CD4-positive, alpha-beta T cell treated with Interleukin-21 for 1 hour (primary cell): ENCODE measurements at regions not wholly inside any gene's neighbourhood (a gene's known extent, or its start where the extent isn't known, plus 50 kb on each side); places are given as distances from the start of the nearest gene placed in this dataset.
"Not testable (repeated sequence)": the region's sequence is repeated elsewhere in the genome, so short reads cannot be mapped to it uniquely, and the experiment has no call there.

Experiments
- DNase-seq: peaks from one replicate; pipeline ENCODE4 v3.0.0-alpha.2; 2020

DNA sequence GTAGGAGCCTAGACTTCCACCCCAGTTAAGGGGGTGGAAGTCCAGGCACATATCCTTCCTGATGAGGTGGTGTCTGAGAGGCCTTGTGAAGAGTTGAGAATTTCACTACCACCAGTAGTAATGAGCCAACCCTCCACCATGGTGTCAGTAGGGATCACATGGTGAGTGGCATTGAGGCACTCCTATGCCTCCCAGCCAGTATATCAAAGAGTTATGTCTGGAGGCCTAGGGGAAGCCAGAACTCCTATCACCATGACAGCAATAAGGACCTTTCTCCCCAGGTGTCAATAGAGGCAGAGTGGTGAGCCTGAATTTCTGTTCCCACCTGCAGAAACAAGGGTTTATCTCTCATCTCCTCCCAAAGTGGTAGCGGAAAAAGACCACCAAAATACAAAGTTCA lies 106.6 kb upstream of the ADTRP start:
- no peak for DNase-seq

DNA sequence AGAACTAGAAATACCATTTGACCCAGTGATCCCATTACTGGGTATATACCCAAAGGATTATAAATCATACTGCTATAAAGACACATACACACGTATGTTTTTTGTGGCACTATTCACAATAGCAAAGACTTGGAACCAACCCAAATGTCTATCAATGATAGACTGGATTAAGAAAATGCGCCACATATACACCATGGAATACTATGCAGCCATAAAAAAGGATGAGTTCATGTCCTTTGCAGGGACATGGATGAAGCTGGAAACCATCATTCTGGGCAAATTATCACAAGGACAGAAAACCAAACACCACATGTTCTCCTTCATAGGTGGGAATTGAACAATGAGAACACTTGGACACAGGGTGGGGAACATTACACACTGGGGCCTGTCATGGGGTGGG lies 104.9 kb upstream of the ADTRP start:
- DNase-seq = not testable (repeated sequence)

DNA sequence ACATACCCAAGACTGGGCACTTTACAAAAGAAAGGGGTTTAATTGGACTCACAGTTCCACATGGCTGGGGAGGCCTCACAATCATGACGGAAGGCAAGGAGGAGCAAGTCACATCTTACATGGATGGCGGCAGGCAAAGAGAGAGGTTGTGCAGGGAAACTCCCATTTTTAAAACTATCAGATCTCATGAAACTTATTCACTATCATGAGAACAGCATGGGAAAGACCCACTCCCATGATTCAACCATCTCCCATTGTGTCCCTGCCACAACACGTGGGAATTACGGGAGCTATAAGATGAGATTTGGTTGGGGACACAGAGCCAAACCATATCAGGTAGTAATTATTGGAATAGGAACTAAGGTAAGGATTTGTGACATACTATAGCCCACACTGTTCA lies 101.6 kb upstream of the ADTRP start:
- not testable (repeated sequence) for DNase-seq

- DNase-seq = no peak
Measured at GRCh38 chr6:11878735-11879134, 100.1 kb upstream of the ADTRP start.

- no peak for DNase-seq
Measured at GRCh38 chr6:11878029-11878428, 99.4 kb upstream of the ADTRP start.

DNA sequence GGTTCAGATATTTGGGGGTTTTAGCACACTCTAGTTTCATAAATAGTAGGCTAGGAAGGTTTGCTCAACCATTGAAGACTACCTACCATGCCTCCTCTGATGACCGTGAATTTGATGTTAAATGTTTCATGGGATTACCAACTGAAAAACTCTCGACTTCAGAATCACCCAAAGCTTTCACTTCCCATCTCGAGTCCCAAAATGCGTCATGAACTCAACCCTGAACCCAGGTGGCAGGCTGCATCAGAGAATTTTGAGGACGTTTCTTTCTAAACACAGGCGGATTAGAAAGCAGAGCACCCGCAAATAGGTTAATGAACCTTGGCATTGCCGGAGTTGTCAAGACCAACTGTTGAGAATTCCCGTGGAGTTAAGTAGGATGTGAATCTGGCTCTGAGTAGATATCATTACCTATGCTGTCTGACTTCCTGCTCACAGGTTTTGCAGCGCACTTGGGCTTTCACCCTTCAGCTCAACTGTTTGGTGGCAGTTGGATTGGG lies 98.4 kb upstream of the ADTRP start:
- DNase-seq = no peak

GRCh38 chr6:11875325-11876109 lies 96.9 kb upstream of the ADTRP start:
- no peak for DNase-seq

DNA sequence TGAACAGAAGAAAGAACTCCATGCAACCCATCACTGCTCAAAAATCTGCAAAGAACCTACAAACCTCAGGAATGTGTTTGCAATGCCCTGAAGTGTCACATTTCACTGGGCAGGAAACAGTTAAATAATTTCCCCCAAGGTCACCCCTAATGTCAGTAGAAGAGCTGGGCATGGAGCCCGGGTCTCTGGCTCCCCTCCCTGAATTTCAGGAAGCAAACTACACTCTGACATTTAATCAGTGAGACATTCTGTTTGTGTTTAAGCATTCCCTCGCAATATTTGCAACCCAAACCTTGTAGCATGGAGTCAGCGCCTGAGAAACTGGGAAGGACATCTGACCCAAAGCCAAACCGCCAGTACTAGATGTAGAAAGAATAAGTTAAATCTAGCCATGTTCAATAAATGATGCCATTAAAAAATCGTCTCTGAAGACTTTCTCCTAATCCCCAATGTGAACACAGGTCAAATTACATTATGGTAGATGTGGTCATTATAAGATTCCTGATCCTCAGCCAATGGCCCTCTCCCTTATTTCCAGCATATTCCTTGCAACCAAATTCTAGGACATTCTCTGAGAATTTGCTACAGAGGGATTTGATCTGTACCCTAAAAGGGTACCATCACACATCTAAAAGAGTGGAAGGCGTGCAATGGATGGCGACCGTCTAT lies 91.2 kb upstream of the ADTRP start:
- DNase-seq = no peak

DNA sequence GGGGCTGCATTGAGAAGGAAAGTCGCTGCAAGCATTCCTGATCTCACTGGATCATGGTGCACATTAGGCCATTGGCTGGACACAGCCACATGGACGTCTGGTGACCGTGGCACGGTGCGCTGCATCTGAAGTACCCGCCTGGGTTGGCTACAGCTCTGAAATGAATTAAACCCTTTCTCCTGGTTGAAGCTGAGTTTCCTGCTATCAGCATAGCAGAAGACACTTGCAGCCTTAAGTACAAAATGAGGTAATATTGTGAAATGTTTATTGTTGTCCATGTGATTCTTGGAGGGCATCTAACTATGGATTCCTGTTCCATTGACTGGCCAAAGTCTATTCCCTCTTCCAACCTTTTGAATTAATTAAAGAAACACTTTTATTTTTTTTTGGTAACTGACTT lies 89.8 kb upstream of the ADTRP start:
- no peak for DNase-seq

GRCh38 chr6:11865680-11866300 lies 87.2 kb upstream of the ADTRP start:
- no peak for DNase-seq

DNA sequence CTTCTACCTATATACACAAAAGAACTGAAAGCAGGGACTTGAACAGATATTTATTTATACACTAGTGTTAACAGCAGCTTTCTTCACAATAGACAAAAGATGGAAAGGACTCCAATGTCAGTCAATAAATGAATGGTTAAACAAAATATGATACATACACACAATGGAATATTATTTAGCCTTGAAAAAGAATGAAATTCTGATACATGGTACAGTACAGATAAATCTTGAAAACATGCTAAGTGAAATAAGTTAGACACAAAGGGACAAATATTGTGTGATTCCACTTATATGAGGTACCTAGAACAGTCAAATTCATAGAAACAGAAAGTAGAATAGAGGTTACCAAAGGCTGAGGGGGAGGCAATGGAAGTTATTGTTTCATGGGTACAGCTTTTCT lies 79.8 kb upstream of the ADTRP start:
- DNase-seq = no peak

GRCh38 chr6:11855743-11856142 lies 77.1 kb upstream of the ADTRP start:
- no peak for DNase-seq

- DNase-seq = no peak
Measured at GRCh38 chr6:11854408-11855165, 76.0 kb upstream of the ADTRP start.

DNA sequence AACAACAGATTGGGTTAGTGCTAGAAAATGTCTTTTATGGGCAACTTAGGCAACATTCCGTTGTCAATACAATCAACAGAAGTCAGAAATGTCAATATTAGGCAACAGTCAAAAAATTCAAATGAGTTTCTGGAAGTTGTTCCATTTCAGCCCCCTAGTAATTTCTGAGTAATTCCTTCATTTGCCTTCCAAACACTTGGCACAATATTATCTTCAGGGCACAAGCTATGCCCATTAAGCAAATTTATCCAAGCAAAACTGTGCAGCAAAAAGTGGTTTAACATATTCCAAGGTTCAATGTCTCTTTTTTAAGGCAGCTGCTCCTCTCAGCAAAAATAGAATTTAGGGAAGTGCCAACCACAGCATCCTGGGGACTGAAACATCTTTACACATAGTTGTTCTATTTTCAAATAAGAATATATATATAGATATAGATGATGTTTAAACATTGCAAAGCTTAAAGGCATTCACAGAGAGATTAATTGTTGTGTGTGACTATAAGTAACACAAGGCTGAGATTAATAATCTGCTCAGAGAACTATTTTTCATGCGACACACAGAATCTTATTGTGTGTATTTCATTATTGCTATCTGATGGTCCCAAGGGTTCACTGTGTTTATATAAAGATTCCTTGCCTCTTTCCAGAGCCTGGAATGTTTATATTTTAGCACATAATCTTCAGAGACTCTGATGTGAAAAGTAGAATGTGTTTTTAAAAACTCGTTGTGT lies 75.2 kb upstream of the ADTRP start:
- DNase-seq = no peak

- DNase-seq = no peak
Measured at GRCh38 chr6:11852061-11852651, 73.6 kb upstream of the ADTRP start.

- no peak for DNase-seq
Measured at GRCh38 chr6:11851387-11851786, 72.8 kb upstream of the ADTRP start.

GRCh38 chr6:11848852-11849731 lies 70.5 kb upstream of the ADTRP start:
- DNase-seq = no peak

DNA sequence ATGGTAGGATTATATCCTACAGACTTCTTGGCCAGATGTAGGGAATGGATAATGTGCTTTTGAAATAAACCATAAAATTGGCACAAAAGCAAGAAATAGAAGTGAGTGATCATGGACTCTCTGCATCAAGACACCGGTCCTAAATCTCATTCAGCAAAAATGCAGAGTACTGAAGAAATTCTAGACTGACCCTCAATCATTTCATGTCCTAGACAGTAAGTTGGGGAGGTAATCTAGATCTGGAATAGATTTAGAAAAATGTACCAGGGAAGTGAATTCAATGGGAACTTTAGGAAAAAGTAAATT lies 69.7 kb upstream of the ADTRP start:
- DNase-seq = no peak

GRCh38 chr6:11847515-11848345 lies 69.1 kb upstream of the ADTRP start:
- DNase-seq = no peak

- DNase-seq = not testable (repeated sequence)
Measured at GRCh38 chr6:11847068-11847467, 68.5 kb upstream of the ADTRP start.
